ENCODE measurements at regions not wholly inside any gene's neighbourhood (a gene's known extent, or its start where the extent isn't known, plus 50 kb on each side); places are given as distances from the start of the nearest gene placed in this dataset.

DNA sequence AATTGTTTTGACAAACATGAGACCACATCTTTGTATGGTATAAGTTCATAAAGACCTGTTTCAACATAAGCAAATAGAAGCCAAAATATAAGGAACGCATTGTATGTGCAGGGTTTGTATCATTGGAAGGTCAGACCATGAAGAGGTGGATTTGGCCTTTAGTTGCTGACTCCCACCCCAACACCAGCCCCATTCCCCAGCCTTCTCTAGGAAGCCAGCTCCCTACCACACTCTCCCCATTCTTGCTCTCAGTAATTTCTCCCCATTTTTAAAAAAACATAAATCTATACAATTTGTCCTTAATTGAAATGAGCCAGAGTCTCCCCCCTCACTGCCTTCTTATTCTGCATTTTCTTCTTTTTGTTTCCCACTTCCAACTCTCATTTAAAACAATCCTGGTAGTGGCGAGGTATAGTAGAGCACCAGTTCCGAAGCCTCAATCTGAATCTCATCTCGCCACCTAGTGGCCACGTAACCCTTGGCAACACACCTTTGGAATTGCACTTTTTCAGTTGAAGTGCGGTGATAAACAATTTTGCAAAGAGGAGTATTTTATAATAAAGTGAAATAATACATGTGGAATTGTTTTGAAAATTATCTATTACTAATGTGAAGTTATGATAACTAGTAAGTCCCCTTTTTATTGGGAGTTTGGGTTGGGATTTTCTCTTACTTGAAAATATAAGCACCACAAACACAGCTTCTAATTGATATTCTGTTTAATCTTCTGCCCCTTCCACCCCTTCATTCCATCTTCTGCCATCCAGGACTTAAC is 126.6 kb downstream of the ASB9 start:
- H3K27ac ChIP-seq (replicated peaks): no peak overlapping the region
- H3K4me3 ChIP-seq (replicated peaks; ENCODE audit: insufficient read depth, low read length): no peak overlapping the region
- DNase-seq (ENCODE audit: low read depth in 1 of 2, low spot score in 1 of 2): peak in 1 of 2 experiments; percentile 26
- TF ChIP-seq, protein P1, sequence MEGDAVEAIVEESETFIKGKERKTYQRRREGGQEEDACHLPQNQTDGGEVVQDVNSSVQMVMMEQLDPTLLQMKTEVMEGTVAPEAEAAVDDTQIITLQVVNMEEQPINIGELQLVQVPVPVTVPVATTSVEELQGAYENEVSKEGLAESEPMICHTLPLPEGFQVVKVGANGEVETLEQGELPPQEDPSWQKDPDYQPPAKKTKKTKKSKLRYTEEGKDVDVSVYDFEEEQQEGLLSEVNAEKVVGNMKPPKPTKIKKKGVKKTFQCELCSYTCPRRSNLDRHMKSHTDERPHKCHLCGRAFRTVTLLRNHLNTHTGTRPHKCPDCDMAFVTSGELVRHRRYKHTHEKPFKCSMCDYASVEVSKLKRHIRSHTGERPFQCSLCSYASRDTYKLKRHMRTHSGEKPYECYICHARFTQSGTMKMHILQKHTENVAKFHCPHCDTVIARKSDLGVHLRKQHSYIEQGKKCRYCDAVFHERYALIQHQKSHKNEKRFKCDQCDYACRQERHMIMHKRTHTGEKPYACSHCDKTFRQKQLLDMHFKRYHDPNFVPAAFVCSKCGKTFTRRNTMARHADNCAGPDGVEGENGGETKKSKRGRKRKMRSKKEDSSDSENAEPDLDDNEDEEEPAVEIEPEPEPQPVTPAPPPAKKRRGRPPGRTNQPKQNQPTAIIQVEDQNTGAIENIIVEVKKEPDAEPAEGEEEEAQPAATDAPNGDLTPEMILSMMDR (IDR thresholded peaks at IDR 0.05; ENCODE audit: insufficient read depth, low read length): peak; percentile 5
- TF ChIP-seq SPI1 (IDR thresholded peaks at IDR 0.05; ENCODE audit: borderline replicate concordance, low read depth): no peak
- no peaks in the 10 kb centered on the region for H3K27me3 ChIP-seq (ENCODE audit: insufficient read depth, poor library complexity, severe bottlenecking)

DNA sequence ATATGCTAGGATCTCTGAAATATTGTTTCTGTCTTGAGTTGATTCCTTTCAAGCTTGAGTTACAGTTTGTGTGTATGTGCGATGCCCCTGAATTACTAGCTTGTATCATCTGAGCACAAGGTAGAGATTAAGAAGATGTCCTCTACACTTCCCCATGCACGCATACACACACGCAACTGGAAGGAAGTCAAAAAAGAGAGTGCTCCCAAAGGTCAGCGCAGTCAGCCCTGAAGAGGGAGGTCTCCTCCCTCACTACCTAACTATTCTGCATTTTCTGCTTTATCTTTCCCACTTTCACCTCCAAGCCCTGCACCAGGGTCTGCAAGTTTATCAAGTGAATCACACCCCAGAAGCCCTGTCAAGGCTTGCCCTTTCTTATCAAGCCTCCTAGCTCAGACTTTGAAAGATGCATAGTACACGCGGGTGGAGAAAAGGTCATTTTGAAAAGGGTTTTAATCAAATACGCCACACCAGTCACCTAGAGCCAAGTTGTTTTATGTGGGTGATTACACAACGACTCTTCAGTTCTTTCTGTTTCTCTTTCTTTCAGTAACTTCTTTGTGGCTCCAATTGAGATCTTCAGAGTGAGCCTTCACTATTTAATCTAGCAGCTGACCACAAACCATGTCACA is 127.7 kb downstream of the ASB9 start:
- Histone ChIP-seq H3K27ac (replicated peaks) (no peak overlapping the region), H3K27me3 (ENCODE audit: insufficient read depth, poor library complexity, severe bottlenecking) (no peaks in the 10 kb centered on the region), H3K4me3 (replicated peaks; ENCODE audit: insufficient read depth, low read length) (no peak overlapping the region)
- no peak for DNase-seq (ENCODE audit: low read depth in 1 of 2, low spot score in 1 of 2)
- TF ChIP-seq POLR2AphosphoS5 (IDR thresholded peaks at IDR 0.05; ENCODE audit: low read depth) (no peak), SPI1 (IDR thresholded peaks at IDR 0.05; ENCODE audit: borderline replicate concordance, low read depth) (no peak), GABPA (IDR thresholded peaks at IDR 0.05; ENCODE audit: low read depth) (no peak)
- TF ChIP-seq, protein P2, sequence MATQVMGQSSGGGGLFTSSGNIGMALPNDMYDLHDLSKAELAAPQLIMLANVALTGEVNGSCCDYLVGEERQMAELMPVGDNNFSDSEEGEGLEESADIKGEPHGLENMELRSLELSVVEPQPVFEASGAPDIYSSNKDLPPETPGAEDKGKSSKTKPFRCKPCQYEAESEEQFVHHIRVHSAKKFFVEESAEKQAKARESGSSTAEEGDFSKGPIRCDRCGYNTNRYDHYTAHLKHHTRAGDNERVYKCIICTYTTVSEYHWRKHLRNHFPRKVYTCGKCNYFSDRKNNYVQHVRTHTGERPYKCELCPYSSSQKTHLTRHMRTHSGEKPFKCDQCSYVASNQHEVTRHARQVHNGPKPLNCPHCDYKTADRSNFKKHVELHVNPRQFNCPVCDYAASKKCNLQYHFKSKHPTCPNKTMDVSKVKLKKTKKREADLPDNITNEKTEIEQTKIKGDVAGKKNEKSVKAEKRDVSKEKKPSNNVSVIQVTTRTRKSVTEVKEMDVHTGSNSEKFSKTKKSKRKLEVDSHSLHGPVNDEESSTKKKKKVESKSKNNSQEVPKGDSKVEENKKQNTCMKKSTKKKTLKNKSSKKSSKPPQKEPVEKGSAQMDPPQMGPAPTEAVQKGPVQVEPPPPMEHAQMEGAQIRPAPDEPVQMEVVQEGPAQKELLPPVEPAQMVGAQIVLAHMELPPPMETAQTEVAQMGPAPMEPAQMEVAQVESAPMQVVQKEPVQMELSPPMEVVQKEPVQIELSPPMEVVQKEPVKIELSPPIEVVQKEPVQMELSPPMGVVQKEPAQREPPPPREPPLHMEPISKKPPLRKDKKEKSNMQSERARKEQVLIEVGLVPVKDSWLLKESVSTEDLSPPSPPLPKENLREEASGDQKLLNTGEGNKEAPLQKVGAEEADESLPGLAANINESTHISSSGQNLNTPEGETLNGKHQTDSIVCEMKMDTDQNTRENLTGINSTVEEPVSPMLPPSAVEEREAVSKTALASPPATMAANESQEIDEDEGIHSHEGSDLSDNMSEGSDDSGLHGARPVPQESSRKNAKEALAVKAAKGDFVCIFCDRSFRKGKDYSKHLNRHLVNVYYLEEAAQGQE (IDR thresholded peaks at IDR 0.05; ENCODE audit: insufficient replicate concordance, low read depth): no peak
- TF ChIP-seq, protein P1 (IDR thresholded peaks at IDR 0.05; ENCODE audit: insufficient read depth, low read length): no peak

DNA sequence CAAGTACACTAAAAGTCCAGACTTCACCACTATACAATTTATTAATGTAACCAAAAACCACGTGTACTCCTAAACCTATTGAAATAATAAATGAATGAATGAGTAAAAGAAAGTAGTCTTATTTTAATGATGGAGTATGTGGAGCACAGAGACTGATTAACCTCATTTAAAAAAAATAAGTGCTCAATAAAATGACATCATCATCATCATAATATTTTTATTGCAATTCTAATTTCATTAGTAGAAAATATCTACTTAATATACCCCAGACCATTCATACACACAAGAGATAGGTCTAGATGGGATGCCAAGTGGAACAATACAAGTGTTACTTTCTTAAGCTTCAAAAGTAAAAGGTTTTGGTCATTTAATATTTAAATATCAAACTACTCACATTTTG is 133.1 kb downstream of the ASB9 start:
- no peak for DNase-seq (ENCODE audit: low read depth in 1 of 2, low spot score in 1 of 2)
- H3K27ac ChIP-seq (replicated peaks): no peak overlapping the region
- H3K4me3 ChIP-seq (replicated peaks; ENCODE audit: insufficient read depth, low read length): no peak overlapping the region
- H3K27me3 ChIP-seq (ENCODE audit: insufficient read depth, poor library complexity, severe bottlenecking): no peaks in the 10 kb centered on the region
- TF ChIP-seq, protein P1 (IDR thresholded peaks at IDR 0.05; ENCODE audit: insufficient read depth, low read length): no peak
- TF ChIP-seq, protein P2 (IDR thresholded peaks at IDR 0.05; ENCODE audit: insufficient replicate concordance, low read depth): no peak
- TF ChIP-seq POLR2AphosphoS5 (IDR thresholded peaks at IDR 0.05; ENCODE audit: low read depth) (no peak), SPI1 (IDR thresholded peaks at IDR 0.05; ENCODE audit: borderline replicate concordance, low read depth) (no peak), GABPA (IDR thresholded peaks at IDR 0.05; ENCODE audit: low read depth) (no peak)
